ENCODE measurements at regions not wholly inside any gene's neighbourhood (a gene's known extent, or its start where the extent isn't known, plus 50 kb on each side); places are given as distances from the start of the nearest gene placed in this dataset.

DNA sequence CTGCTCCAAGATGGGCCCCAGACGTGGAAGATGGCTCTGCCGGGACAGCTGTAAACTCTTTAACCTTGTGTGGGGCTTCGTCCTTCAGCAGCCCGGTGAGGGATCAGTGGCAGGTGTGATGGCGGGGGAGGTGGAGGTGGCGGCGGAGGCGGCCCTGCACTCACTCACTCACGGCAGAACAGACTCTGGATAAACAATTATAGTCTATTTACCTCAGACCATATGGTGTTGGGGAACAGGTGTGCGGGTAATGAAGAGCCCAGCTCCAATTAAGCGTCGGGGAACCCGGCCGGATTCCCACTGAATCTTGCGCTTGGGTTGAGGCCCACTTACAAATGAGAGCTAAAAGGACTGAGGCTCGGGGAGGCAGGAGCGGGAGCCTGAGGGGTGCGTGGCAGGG lies 104.3 kb upstream of the SDK2 start:
- no peak for TF ChIP-seq CTCF (conservative IDR thresholded peaks at IDR 0.05; ENCODE audit: low read depth, low read length)
- TF ChIP-seq EZH2 (IDR thresholded peaks at IDR 0.05; ENCODE audit: low read length, unreplicated experiment), result no peak
- no peak for TF ChIP-seq EZH2phosphoT487 (IDR thresholded peaks at IDR 0.05; ENCODE audit: borderline replicate concordance, low read length)
- H3K9me2 ChIP-seq (replicated peaks; ENCODE audit: low read length), result no peaks in the 10 kb centered on the region
- no peaks in the 10 kb centered on the region for H4K20me1 ChIP-seq (ENCODE audit: low read length)
- H3K79me2 ChIP-seq (ENCODE audit: low read length), result no peaks in the 10 kb centered on the region
- H3K4me1 ChIP-seq (ENCODE audit: insufficient read depth, low read length), result no peaks in the 10 kb centered on the region
- ChIA-PET CTCF (no interaction called here), POLR2A (ENCODE audit: unreplicated experiment) (no interaction called here)
- H3K4me3 ChIP-seq (ENCODE audit: low read length), result no peak overlapping the region
- no peak overlapping the region for H3K27ac ChIP-seq (ENCODE audit: low read length)
- no peaks in the 10 kb centered on the region for H3K9me3 ChIP-seq (ENCODE audit: low read length)
- no peaks in the 10 kb centered on the region for H3F3A ChIP-seq (ENCODE audit: low read length, unreplicated experiment)
- no TSS peak for BruUV-seq (replicated peaks)
- no peaks in the 10 kb centered on the region for H3K36me3 ChIP-seq (ENCODE audit: low read depth, low read length)
- no peak overlapping the region for H2AFZ ChIP-seq (ENCODE audit: low read length)
- no peak overlapping the region for H3K4me2 ChIP-seq (ENCODE audit: low read length)
- peaks cover 71% of the 10 kb centered on the region for H3K27me3 ChIP-seq (ENCODE audit: low read length)
- ATAC-seq, result no peak
- no peak for DNase-seq
- intact Hi-C loops (cut with micrococcal nuclease), result no loop called here
- H3K9ac ChIP-seq (ENCODE audit: low read length), result no peak overlapping the region

DNA sequence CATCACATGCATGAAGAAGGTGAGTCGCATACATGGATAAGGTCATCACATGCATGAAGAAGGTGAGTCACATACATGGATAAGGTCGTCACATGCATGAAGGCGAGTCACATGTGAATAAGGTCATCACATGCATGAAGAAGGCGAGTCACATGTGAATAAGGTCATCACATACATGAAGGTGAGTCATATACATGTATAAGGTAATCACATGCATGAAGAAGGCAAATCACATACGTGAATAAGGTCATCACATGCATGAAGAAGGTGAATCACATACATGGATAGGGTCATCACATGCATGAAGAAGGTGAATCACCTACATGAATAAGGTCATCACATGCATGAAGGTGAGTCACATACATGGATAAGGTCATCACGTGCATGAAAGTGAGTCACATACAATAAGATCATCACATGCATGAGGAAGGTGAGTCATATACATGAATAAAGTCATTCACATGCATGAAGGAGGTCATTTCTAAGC lies 105.1 kb upstream of the SDK2 start:
- H4K20me1 ChIP-seq (ENCODE audit: low read length), result no peaks in the 10 kb centered on the region
- intact Hi-C loops (cut with micrococcal nuclease), result no loop called here
- H3F3A ChIP-seq (ENCODE audit: low read length, unreplicated experiment), result no peaks in the 10 kb centered on the region
- no peaks in the 10 kb centered on the region for H3K9me2 ChIP-seq (replicated peaks; ENCODE audit: low read length)
- no peaks in the 10 kb centered on the region for H3K4me1 ChIP-seq (ENCODE audit: insufficient read depth, low read length)
- H3K27ac ChIP-seq (ENCODE audit: low read length), result no peak overlapping the region
- H3K9ac ChIP-seq (ENCODE audit: low read length), result no peak overlapping the region
- no peak overlapping the region for H3K4me2 ChIP-seq (ENCODE audit: low read length)
- ChIA-PET POLR2A (ENCODE audit: unreplicated experiment) (no interaction called here), CTCF (no interaction called here)
- H3K36me3 ChIP-seq (ENCODE audit: low read depth, low read length), result no peaks in the 10 kb centered on the region
- ATAC-seq, result no peak
- TF ChIP-seq CTCF (conservative IDR thresholded peaks at IDR 0.05; ENCODE audit: low read depth, low read length) (no peak), EZH2 (IDR thresholded peaks at IDR 0.05; ENCODE audit: low read length, unreplicated experiment) (no peak), EZH2phosphoT487 (IDR thresholded peaks at IDR 0.05; ENCODE audit: borderline replicate concordance, low read length) (no peak)
- H2AFZ ChIP-seq (ENCODE audit: low read length), result no peak overlapping the region
- DNase-seq, result peak; percentile 16
- H3K27me3 ChIP-seq (ENCODE audit: low read length), result peaks cover 65% of the 10 kb centered on the region
- H3K9me3 ChIP-seq (ENCODE audit: low read length), result no peaks in the 10 kb centered on the region
- no peak overlapping the region for H3K4me3 ChIP-seq (ENCODE audit: low read length)
- no peaks in the 10 kb centered on the region for H3K79me2 ChIP-seq (ENCODE audit: low read length)
- BruUV-seq (replicated peaks), result no TSS peak

GRCh38 chr17:73749928-73750605 lies 105.8 kb upstream of the SDK2 start:
- no peak overlapping the region for H3K9ac ChIP-seq (ENCODE audit: low read length)
- no peaks in the 10 kb centered on the region for H3F3A ChIP-seq (ENCODE audit: low read length, unreplicated experiment)
- H3K36me3 ChIP-seq (ENCODE audit: low read depth, low read length), result no peaks in the 10 kb centered on the region
- ChIA-PET POLR2A (ENCODE audit: unreplicated experiment) (no interaction called here), CTCF (no interaction called here)
- TF ChIP-seq EZH2phosphoT487 (IDR thresholded peaks at IDR 0.05; ENCODE audit: borderline replicate concordance, low read length), result no peak
- no peak for TF ChIP-seq EZH2 (IDR thresholded peaks at IDR 0.05; ENCODE audit: low read length, unreplicated experiment)
- no peak for TF ChIP-seq CTCF (conservative IDR thresholded peaks at IDR 0.05; ENCODE audit: low read depth, low read length)
- H3K27ac ChIP-seq (ENCODE audit: low read length), result no peak overlapping the region
- no peak for DNase-seq
- H3K9me2 ChIP-seq (replicated peaks; ENCODE audit: low read length), result no peaks in the 10 kb centered on the region
- H3K9me3 ChIP-seq (ENCODE audit: low read length), result no peaks in the 10 kb centered on the region
- no peak overlapping the region for H3K4me2 ChIP-seq (ENCODE audit: low read length)
- no peaks in the 10 kb centered on the region for H4K20me1 ChIP-seq (ENCODE audit: low read length)
- H3K79me2 ChIP-seq (ENCODE audit: low read length), result no peaks in the 10 kb centered on the region
- BruUV-seq (replicated peaks), result no TSS peak
- intact Hi-C loops (cut with micrococcal nuclease), result no loop called here
- peaks cover 65% of the 10 kb centered on the region for H3K27me3 ChIP-seq (ENCODE audit: low read length)
- H3K4me1 ChIP-seq (ENCODE audit: insufficient read depth, low read length), result no peaks in the 10 kb centered on the region
- H3K4me3 ChIP-seq (ENCODE audit: low read length), result no peak overlapping the region
- H2AFZ ChIP-seq (ENCODE audit: low read length), result no peak overlapping the region
- ATAC-seq, result no peak

All from PC-3 (cell line).